Left ventricle myocardium inferior (tissue), 1 donor: ENCODE measurements at regions not wholly inside any gene's neighbourhood (a gene's known extent, or its start where the extent isn't known, plus 50 kb on each side); places are given as distances from the start of the nearest gene placed in this dataset.
"Not testable (repeated sequence)": the region's sequence is repeated elsewhere in the genome, so short reads cannot be mapped to it uniquely, and the experiment has no call there.

Experiments
- DNase-seq: peaks from one replicate; pipeline ENCODE4 v3.0.0-alpha.2; 2020
- H3K27ac ChIP-seq: fragments of 200-600 bp; replicated peaks from 2 replicates; pipeline ENCODE4 v1.8.0; 2021
- H3K27me3 ChIP-seq: fragments of 200-600 bp; 2 replicates; pipeline ENCODE4 v1.8.0; 2021; ENCODE audit warnings: low read depth
- H3K36me3 ChIP-seq: fragments of 200-600 bp; 2 replicates; pipeline ENCODE4 v1.8.0; 2021
- H3K4me1 ChIP-seq: fragments of 200-600 bp; 2 replicates; pipeline ENCODE4 v1.8.0; 2021
- H3K4me3 ChIP-seq: fragments of 200-600 bp; 2 replicates; pipeline ENCODE4 v1.8.0; 2021; ENCODE audit warnings: mild to moderate bottlenecking, moderate library complexity
- H3K9me3 ChIP-seq: fragments of 200-600 bp; replicated peaks from 2 replicates; pipeline ENCODE4 v1.8.0; 2021
- CTCF ChIP-seq: fragments of 200-600 bp; IDR thresholded peaks from 2 replicates; pipeline ENCODE4 v1.8.0; 2021; ENCODE audit warnings: antibody characterized with exemption, mild to moderate bottlenecking, borderline replicate concordance
- intact Hi-C: fragments of 100-400 bp; cut with micrococcal nuclease; formaldehyde crosslinking; loops from one replicate; pipeline ENCODE4 v1.11.0; 2022
- donor health status: DM: no; HTN: yes; CAD: no; lungs with severe emphysema.

GRCh38 chr7:39827571-39827970 is 122.5 kb upstream of the CDK13 start:
- no peak for TF ChIP-seq CTCF
- Histone ChIP-seq H3K36me3 (no peaks in the 10 kb centered on the region), H3K4me3 (no peak overlapping the region), H3K4me1 (no peaks in the 10 kb centered on the region), H3K27me3 (peaks cover 29% of the 10 kb centered on the region), H3K27ac (no peak overlapping the region), H3K9me3 (no peaks in the 10 kb centered on the region)
- no peak for DNase-seq
- intact Hi-C loops, result no loop called here

- Histone ChIP-seq H3K27me3 (peaks cover 32% of the 10 kb centered on the region), H3K36me3 (no peaks in the 10 kb centered on the region), H3K9me3 (no peaks in the 10 kb centered on the region), H3K27ac (no peak overlapping the region), H3K4me3 (no peak overlapping the region), H3K4me1 (peaks cover 10% of the 10 kb centered on the region)
- intact Hi-C loops, result no loop called here
- no peak for TF ChIP-seq CTCF
- DNase-seq, result no peak
These were observed 121.0 kb upstream of the CDK13 start for GRCh38 chr7:39829028-39829427.

GRCh38 chr7:39832519-39833085 is 117.5 kb upstream of the CDK13 start:
- DNase-seq, result no peak
- TF ChIP-seq CTCF, result no peak
- Histone ChIP-seq H3K27ac (no peak overlapping the region), H3K4me3 (peak overlapping the region; percentile 68), H3K9me3 (no peaks in the 10 kb centered on the region), H3K27me3 (peaks cover 32% of the 10 kb centered on the region), H3K4me1 (peaks cover 10% of the 10 kb centered on the region), H3K36me3 (no peaks in the 10 kb centered on the region)
- intact Hi-C loops, result no loop called here

- TF ChIP-seq CTCF, result peak; percentile 29
- H3K4me1 ChIP-seq, result peaks cover 12% of the 10 kb centered on the region
- DNase-seq, result peak; percentile 49
- H3K9me3 ChIP-seq, H3K27ac ChIP-seq, H3K36me3 ChIP-seq, intact Hi-C loops: not testable (repeated sequence)
- peaks cover 32% of the 10 kb centered on the region for H3K27me3 ChIP-seq
- H3K4me3 ChIP-seq, result peak overlapping the region; percentile 68
These were observed 116.8 kb upstream of the CDK13 start for GRCh38 chr7:39833180-39833799.

GRCh38 chr7:39833865-39834634 is 116.0 kb upstream of the CDK13 start:
- H3K4me3 ChIP-seq, result peak overlapping the region; percentile 68
- H3K9me3 ChIP-seq, H3K36me3 ChIP-seq, DNase-seq, H3K27ac ChIP-seq, intact Hi-C loops: not testable (repeated sequence)
- H3K4me1 ChIP-seq, result peaks cover 16% of the 10 kb centered on the region
- peaks cover 30% of the 10 kb centered on the region for H3K27me3 ChIP-seq

- intact Hi-C loops, result no loop called here
- no peak for DNase-seq
- H3K36me3 ChIP-seq, result no peaks in the 10 kb centered on the region
- H3K4me3 ChIP-seq, result no peak overlapping the region
- no peaks in the 10 kb centered on the region for H3K9me3 ChIP-seq
- no peak overlapping the region for H3K27ac ChIP-seq
- TF ChIP-seq CTCF, result no peak
- no peaks in the 10 kb centered on the region for H3K27me3 ChIP-seq
- peaks cover 12% of the 10 kb centered on the region for H3K4me1 ChIP-seq
These were observed 111.7 kb upstream of the CDK13 start for GRCh38 chr7:39838326-39838725.
